GM12878 (cell line): ENCODE measurements at regions not wholly inside any gene's neighbourhood (a gene's known extent, or its start where the extent isn't known, plus 50 kb on each side); places are given as distances from the start of the nearest gene placed in this dataset.

Source experiments
- ATAC-seq: fragments of 200-7000 bp; cut with Tn5 transposase; 3 replicates; pipeline ENCODE4 v1.9.1; 2020; ENCODE audit warnings: mild to moderate bottlenecking, moderate library complexity
- BruUV-seq: library from RNA; stranded (reverse); fragments of 400-500 nt; replicated peaks from 2 replicates; lab custom pipeline; 2021; lab: Mats Ljungman, UMichigan
- CTCF ChIA-PET: fragments of 300-600 bp; sonication (Branson Sonifier 250); formaldehyde crosslinking; extraction: SDS; loops from one replicate; lab custom pipeline; 2021; ENCODE audit warnings: inconsistent platforms; lab: Yijun Ruan, JAX
- POLR2A ChIA-PET: fragments of 350-600 bp; formaldehyde crosslinking; extraction: SDS; loops from one replicate; lab custom pipeline; 2021; ENCODE audit warnings: inconsistent platforms; lab: Charles Lee
- RAD21 ChIA-PET: fragments of 300-600 bp; sonication (Branson Sonifier 250); formaldehyde crosslinking; loops from one replicate; lab custom pipeline; 2023; ENCODE audit warnings: antibody characterized with exemption; ENCODE audit not compliant: unreplicated experiment; lab: Charles Lee
- SMC1A ChIA-PET: fragments of 300-600 bp; sonication (Branson Sonifier 250); formaldehyde crosslinking; loops from one replicate; lab custom pipeline; 2023; ENCODE audit not compliant: unreplicated experiment, uncharacterized antibody; lab: Charles Lee
- DNase-seq: peaks from one replicate; pipeline ENCODE4 v3.0.0-alpha.2; 2011; ENCODE audit warnings: low read depth, low spot score
- FAIRE-seq: peaks from 3 replicates; lab custom pipeline; 2011; peaks lifted over from hg19 to GRCh38; lab: Jason Lieb, UNC
- H2AFZ ChIP-seq: 2 replicates; pipeline ENCODE4 v1.6.0; 2011; ENCODE audit warnings: low read depth, low read length, control low read depth; ENCODE audit not compliant: control insufficient read depth
- H3K27ac ChIP-seq: 2 replicates; pipeline ENCODE4 v1.5.1; 2011; ENCODE audit warnings: control low read depth; ENCODE audit not compliant: control insufficient read depth, insufficient read depth
- H3K27me3 ChIP-seq, 2 experiments: replicated peaks in 1 of 2; 2 replicates each; pipeline versions ENCODE4 v1.6.0 to v1.6.1; 2011; ENCODE audit warnings: low read length in 1 of 2; ENCODE audit not compliant: control insufficient read depth in 2 of 2, insufficient read depth in 2 of 2
- H3K36me3 ChIP-seq, 2 experiments: 2 replicates each; pipeline ENCODE4 v1.5.1; 2011; ENCODE audit warnings: low read length in 1 of 2; ENCODE audit not compliant: control insufficient read depth in 2 of 2, insufficient read depth in 2 of 2
- H3K4me1 ChIP-seq: 2 replicates; pipeline ENCODE4 v1.6.1; 2011; ENCODE audit warnings: mild to moderate bottlenecking, low read length, moderate library complexity, mixed read lengths; ENCODE audit not compliant: control insufficient read depth, insufficient read depth
- H3K4me2 ChIP-seq: 2 replicates; pipeline ENCODE4 v1.6.0; 2011; ENCODE audit warnings: control low read depth; ENCODE audit not compliant: control insufficient read depth, insufficient read depth
- H3K4me3 ChIP-seq: fragments of 200-600 bp; sonication (generic); 2 replicates; pipeline ENCODE4 v1.5.1; 2016
- H3K79me2 ChIP-seq: 2 replicates; pipeline ENCODE4 v1.6.0; 2011; ENCODE audit warnings: low read length; ENCODE audit not compliant: control insufficient read depth, insufficient read depth
- H3K9ac ChIP-seq: 2 replicates; pipeline ENCODE4 v1.8.0; 2011; ENCODE audit warnings: low read length, control low read depth, mixed read lengths; ENCODE audit not compliant: control insufficient read depth, insufficient read depth
- H3K9me3 ChIP-seq: replicated peaks from 3 replicates; pipeline ENCODE4 v1.5.1; 2011; ENCODE audit warnings: mild to moderate bottlenecking, low read length; ENCODE audit not compliant: control insufficient read depth, insufficient read depth
- H4K20me1 ChIP-seq: 2 replicates; pipeline ENCODE4 v1.6.0; 2011; ENCODE audit not compliant: control insufficient read depth, insufficient read depth
- BCL11A ChIP-seq: IDR thresholded peaks from 2 replicates; pipeline ENCODE4 v1.6.1; 2011; ENCODE audit warnings: low read depth, low read length
- BMI1 ChIP-seq: fragments of 450-650 bp; IDR thresholded peaks from 2 replicates; pipeline ENCODE4 v1.6.1; 2016; ENCODE audit warnings: mild to moderate bottlenecking, moderate library complexity, borderline replicate concordance
- EED ChIP-seq: sonication (generic); IDR thresholded peaks from 2 replicates; pipeline ENCODE4 v1.6.1; 2016; ENCODE audit warnings: antibody characterized with exemption, low read depth
- IKZF1 ChIP-seq: fragments of 450-650 bp; conservative IDR thresholded peaks from 2 replicates; pipeline ENCODE4 v1.6.1; 2017; ENCODE audit warnings: antibody characterized with exemption, mild to moderate bottlenecking
- KAT2A ChIP-seq: conservative IDR thresholded peaks from 2 replicates; pipeline ENCODE4 v1.6.1; 2011; ENCODE audit warnings: low read depth, low read length; ENCODE audit not compliant: control insufficient read depth
- NFIC ChIP-seq: IDR thresholded peaks from 2 replicates; pipeline ENCODE4 v1.6.1; 2012; ENCODE audit warnings: low read depth, mild to moderate bottlenecking, inconsistent platforms, low read length, moderate library complexity
- POLR2AphosphoS5 ChIP-seq: IDR thresholded peaks from 2 replicates; pipeline ENCODE4 v1.6.1; 2011; ENCODE audit warnings: mild to moderate bottlenecking, low read length, inconsistent platforms
- TARDBP ChIP-seq: IDR thresholded peaks from 2 replicates; pipeline ENCODE4 v1.6.1; 2016; ENCODE audit warnings: borderline replicate concordance
- TCF12 ChIP-seq: IDR thresholded peaks from 2 replicates; pipeline ENCODE4 v1.6.1; 2011; ENCODE audit warnings: low read depth, mild to moderate bottlenecking, low read length
- WRNIP1 ChIP-seq: IDR thresholded peaks from 2 replicates; pipeline ENCODE4 v1.6.1; 2011; ENCODE audit warnings: low read depth, low read length, improper control_type of control experiment, borderline replicate concordance
- ZZZ3 ChIP-seq: IDR thresholded peaks from 2 replicates; pipeline ENCODE4 v1.6.1; 2011; ENCODE audit warnings: low read depth; ENCODE audit not compliant: control insufficient read depth, insufficient read length
- WGBS: methylation state at CpG from one replicate; pipeline ENCODE4 v1.1.6; 2016; ENCODE audit warnings: low lambda C conversion rate; ENCODE audit not compliant: insufficient replicate concordance, insufficient coverage; ENCODE audit errors: missing lambda C conversion rate; 5-methylcytosine and 5-hydroxymethylcytosine counted together
- in situ Hi-C: fragments of 300-500 bp; cut with MboI; formaldehyde crosslinking; loops from 9 replicates; pipeline ENCODE4 v1.14.3; 2018; ENCODE audit warnings: mixed read lengths
- intact Hi-C: fragments of 100-400 bp; cut with micrococcal nuclease; formaldehyde crosslinking; loops from one replicate; pipeline ENCODE4 v1.14.2; 2022; ENCODE audit not compliant: unreplicated experiment
- TF ChIP-seq, protein P1 (sequence below): fragments of 450-650 bp; formaldehyde crosslinking; IDR thresholded peaks from 2 replicates; pipeline ENCODE4 v1.5.0; 2022; ENCODE audit warnings: mild to moderate bottlenecking, missing genetic modification characterization
- TF ChIP-seq, protein P2 (sequence below): fragments of 450-650 bp; IDR thresholded peaks from 2 replicates; pipeline ENCODE4 v1.6.1; 2016; ENCODE audit warnings: mild to moderate bottlenecking
- TF ChIP-seq, protein P3 (sequence below): fragments of 450-650 bp; IDR thresholded peaks from 2 replicates; pipeline ENCODE4 v1.6.1; 2017; ENCODE audit warnings: antibody characterized with exemption, mild to moderate bottlenecking, moderate library complexity

DNA sequence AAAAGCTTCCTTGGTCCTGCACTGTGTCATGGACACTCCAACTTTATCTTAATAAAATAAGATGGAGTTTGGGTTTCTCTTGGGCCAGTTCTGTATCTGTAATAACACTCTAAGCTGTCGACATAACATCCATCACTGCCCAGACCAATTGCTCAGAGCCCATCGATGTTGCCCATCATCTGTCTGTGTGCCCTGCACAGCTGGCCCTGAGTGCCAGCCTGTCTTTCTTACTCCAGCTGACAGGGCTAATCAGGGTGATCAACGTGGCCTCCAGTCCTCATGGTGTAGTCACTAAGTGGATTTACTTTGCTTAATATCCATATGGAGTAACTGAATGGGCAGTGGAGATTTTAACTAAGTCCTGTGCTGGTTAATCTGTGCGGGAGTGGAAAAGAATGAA is 419.8 kb upstream of the TPM1 start:
- intact Hi-C loops = no loop called here
- H3K4me1 ChIP-seq = no peaks in the 10 kb centered on the region
- ChIA-PET RAD21 (no interaction called here), POLR2A (no interaction called here), CTCF (no interaction called here), SMC1A (interaction anchor here (0.6 kb wide), 1 partner anchor 120 kb away, joined by 3 read pairs; no protein-coding TSS in a partner anchor)
- no peaks in the 10 kb centered on the region for H4K20me1 ChIP-seq
- no peaks in the 10 kb centered on the region for H3K36me3 ChIP-seq
- H3K4me2 ChIP-seq = no peak overlapping the region
- H3K79me2 ChIP-seq = no peaks in the 10 kb centered on the region
- in situ Hi-C loops = no loop called here
- 55% methylated on average over 4 of the region's 4 CpGs for WGBS
- H3K9me3 ChIP-seq = no peaks in the 10 kb centered on the region
- H3K27me3 ChIP-seq = no peaks in the 10 kb centered on the region
- ATAC-seq (no peak), FAIRE-seq (no peak), DNase-seq (no peak)
- no peak overlapping the region for H3K4me3 ChIP-seq
- H3K9ac ChIP-seq = no peak overlapping the region
- H2AFZ ChIP-seq = no peak overlapping the region
- H3K27ac ChIP-seq = no peak overlapping the region
- no TSS peak for BruUV-seq
- TF ChIP-seq, protein P1, sequence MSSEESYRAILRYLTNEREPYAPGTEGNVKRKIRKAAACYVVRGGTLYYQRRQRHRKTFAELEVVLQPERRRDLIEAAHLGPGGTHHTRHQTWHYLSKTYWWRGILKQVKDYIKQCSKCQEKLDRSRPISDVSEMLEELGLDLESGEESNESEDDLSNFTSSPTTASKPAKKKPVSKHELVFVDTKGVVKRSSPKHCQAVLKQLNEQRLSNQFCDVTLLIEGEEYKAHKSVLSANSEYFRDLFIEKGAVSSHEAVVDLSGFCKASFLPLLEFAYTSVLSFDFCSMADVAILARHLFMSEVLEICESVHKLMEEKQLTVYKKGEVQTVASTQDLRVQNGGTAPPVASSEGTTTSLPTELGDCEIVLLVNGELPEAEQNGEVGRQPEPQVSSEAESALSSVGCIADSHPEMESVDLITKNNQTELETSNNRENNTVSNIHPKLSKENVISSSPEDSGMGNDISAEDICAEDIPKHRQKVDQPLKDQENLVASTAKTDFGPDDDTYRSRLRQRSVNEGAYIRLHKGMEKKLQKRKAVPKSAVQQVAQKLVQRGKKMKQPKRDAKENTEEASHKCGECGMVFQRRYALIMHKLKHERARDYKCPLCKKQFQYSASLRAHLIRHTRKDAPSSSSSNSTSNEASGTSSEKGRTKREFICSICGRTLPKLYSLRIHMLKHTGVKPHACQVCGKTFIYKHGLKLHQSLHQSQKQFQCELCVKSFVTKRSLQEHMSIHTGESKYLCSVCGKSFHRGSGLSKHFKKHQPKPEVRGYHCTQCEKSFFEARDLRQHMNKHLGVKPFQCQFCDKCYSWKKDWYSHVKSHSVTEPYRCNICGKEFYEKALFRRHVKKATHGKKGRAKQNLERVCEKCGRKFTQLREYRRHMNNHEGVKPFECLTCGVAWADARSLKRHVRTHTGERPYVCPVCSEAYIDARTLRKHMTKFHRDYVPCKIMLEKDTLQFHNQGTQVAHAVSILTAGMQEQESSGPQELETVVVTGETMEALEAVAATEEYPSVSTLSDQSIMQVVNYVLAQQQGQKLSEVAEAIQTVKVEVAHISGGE (CRISPR knock-in tag) = no peak
- TF ChIP-seq, protein P2, sequence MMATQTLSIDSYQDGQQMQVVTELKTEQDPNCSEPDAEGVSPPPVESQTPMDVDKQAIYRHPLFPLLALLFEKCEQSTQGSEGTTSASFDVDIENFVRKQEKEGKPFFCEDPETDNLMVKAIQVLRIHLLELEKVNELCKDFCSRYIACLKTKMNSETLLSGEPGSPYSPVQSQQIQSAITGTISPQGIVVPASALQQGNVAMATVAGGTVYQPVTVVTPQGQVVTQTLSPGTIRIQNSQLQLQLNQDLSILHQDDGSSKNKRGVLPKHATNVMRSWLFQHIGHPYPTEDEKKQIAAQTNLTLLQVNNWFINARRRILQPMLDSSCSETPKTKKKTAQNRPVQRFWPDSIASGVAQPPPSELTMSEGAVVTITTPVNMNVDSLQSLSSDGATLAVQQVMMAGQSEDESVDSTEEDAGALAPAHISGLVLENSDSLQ = no peak
- no peak for TF ChIP-seq BCL11A
- TF ChIP-seq WRNIP1 = no peak
- TF ChIP-seq TCF12 = no peak
- TF ChIP-seq BMI1 = no peak
- TF ChIP-seq EED = no peak
- TF ChIP-seq TARDBP = no peak
- TF ChIP-seq, protein P3, sequence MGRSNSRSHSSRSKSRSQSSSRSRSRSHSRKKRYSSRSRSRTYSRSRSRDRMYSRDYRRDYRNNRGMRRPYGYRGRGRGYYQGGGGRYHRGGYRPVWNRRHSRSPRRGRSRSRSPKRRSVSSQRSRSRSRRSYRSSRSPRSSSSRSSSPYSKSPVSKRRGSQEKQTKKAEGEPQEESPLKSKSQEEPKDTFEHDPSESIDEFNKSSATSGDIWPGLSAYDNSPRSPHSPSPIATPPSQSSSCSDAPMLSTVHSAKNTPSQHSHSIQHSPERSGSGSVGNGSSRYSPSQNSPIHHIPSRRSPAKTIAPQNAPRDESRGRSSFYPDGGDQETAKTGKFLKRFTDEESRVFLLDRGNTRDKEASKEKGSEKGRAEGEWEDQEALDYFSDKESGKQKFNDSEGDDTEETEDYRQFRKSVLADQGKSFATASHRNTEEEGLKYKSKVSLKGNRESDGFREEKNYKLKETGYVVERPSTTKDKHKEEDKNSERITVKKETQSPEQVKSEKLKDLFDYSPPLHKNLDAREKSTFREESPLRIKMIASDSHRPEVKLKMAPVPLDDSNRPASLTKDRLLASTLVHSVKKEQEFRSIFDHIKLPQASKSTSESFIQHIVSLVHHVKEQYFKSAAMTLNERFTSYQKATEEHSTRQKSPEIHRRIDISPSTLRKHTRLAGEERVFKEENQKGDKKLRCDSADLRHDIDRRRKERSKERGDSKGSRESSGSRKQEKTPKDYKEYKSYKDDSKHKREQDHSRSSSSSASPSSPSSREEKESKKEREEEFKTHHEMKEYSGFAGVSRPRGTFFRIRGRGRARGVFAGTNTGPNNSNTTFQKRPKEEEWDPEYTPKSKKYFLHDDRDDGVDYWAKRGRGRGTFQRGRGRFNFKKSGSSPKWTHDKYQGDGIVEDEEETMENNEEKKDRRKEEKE = no peak
- no peak for TF ChIP-seq ZZZ3
- TF ChIP-seq NFIC = no peak
- TF ChIP-seq POLR2AphosphoS5 = no peak
- no peak for TF ChIP-seq KAT2A
- TF ChIP-seq IKZF1 = no peak
